HCT116 (cell line): ENCODE measurements at regions not wholly inside any gene's neighbourhood (a gene's known extent, or its start where the extent isn't known, plus 50 kb on each side); places are given as distances from the start of the nearest gene placed in this dataset.

ENCODE experiments used
- ATAC-seq: fragments of 200-7000 bp; cut with Tn5 transposase; 2 replicates; pipeline ENCODE4 v1.9.1; 2020; ENCODE audit warnings: mild to moderate bottlenecking, moderate library complexity
- BruUV-seq: library from RNA; stranded (reverse); fragments of 400-500 nt; replicated peaks from 2 replicates; lab custom pipeline; 2021; lab: Mats Ljungman, UMichigan
- CTCF ChIA-PET: fragments of 300-600 bp; sonication (Branson Sonifier 250); formaldehyde crosslinking; loops from one replicate; lab custom pipeline; 2021; ENCODE audit warnings: antibody characterized with exemption; lab: Charles Lee
- POLR2A ChIA-PET: fragments of 300-600, 350-600 bp; sonication (Branson Sonifier 250); formaldehyde crosslinking; loops from one replicate; lab custom pipeline; 2021; ENCODE audit warnings: antibody characterized with exemption; lab: Charles Lee
- RAD21 ChIA-PET, 2 experiments: fragments of 300-600 bp; sonication (Branson Sonifier 250); formaldehyde crosslinking; loops; one replicate each; lab custom pipeline; 2023; ENCODE audit warnings: low total read pairs in 2 of 2; ENCODE audit not compliant: uncharacterized antibody in 2 of 2, unreplicated experiment in 2 of 2, low non-redundant PET in 1 of 2; lab: Charles Lee
- DNase-seq: peaks from one replicate; pipeline ENCODE4 v3.0.0-alpha.2; 2010; ENCODE audit warnings: low read depth, low spot score
- H2AFZ ChIP-seq: fragments of 200-600 bp; shearing (Covaris generic), sonication (generic); 2 replicates; pipeline ENCODE4 v1.6.1; 2017; ENCODE audit warnings: low read depth, mixed run types, mixed read lengths, antibody characterized with exemption, low read length; ENCODE audit not compliant: poor library complexity, severe bottlenecking
- H3K27ac ChIP-seq: 2 replicates; pipeline ENCODE4 v1.5.1; 2012; ENCODE audit warnings: low read depth, low read length
- H3K27me3 ChIP-seq: fragments of 200-600 bp; sonication (generic); 2 replicates; pipeline ENCODE4 v1.6.1; 2016; ENCODE audit warnings: mixed run types, low read length, mixed read lengths; ENCODE audit not compliant: insufficient read depth
- H3K36me3 ChIP-seq, 2 experiments: fragments of 200-500 bp in 1 of 2; fragments of 200-600 bp in 1 of 2; sonication (Bioruptor generic) in 1 of 2; sonication (generic) in 1 of 2; 2 replicates each; pipeline versions ENCODE4 v1.5.1 to v1.6.1; 2014 to 2016; ENCODE audit warnings: low read length in 2 of 2, inconsistent platforms in 1 of 2, mixed read lengths in 1 of 2, mixed run types in 1 of 2; ENCODE audit not compliant: insufficient read depth in 2 of 2, control insufficient read depth in 1 of 2
- H3K4me1 ChIP-seq, 2 experiments: fragments of 200-600 bp in 1 of 2; sonication (generic) in 1 of 2; 2 replicates each; pipeline versions ENCODE4 v1.5.1 to v1.6.1; 2012 to 2017; ENCODE audit warnings: low read length in 2 of 2, inconsistent platforms in 1 of 2, mild to moderate bottlenecking in 1 of 2, mixed read lengths in 1 of 2, mixed run types in 1 of 2, moderate library complexity in 1 of 2; ENCODE audit not compliant: insufficient read depth in 2 of 2, control insufficient read depth in 1 of 2
- H3K4me2 ChIP-seq: fragments of 200-600 bp; sonication (generic); 2 replicates; pipeline ENCODE4 v1.6.1; 2017; ENCODE audit warnings: mixed run types, low read length, mixed read lengths
- H3K4me3 ChIP-seq, 2 experiments: fragments of 200-600 bp in 1 of 2; sonication (generic) in 1 of 2; replicated peaks in 1 of 2; 2 replicates each; pipeline ENCODE4 v1.5.1; 2011 to 2016; ENCODE audit warnings: low read length in 2 of 2, control low read depth in 1 of 2, low read depth in 1 of 2, mild to moderate bottlenecking in 1 of 2, mixed read lengths in 1 of 2, mixed run types in 1 of 2
- H3K79me2 ChIP-seq: fragments of 200-600 bp; sonication (generic); 2 replicates; pipeline ENCODE4 v1.6.1; 2017; ENCODE audit warnings: mild to moderate bottlenecking, mixed run types, low read length, moderate library complexity, mixed read lengths; ENCODE audit not compliant: insufficient read depth
- H3K9ac ChIP-seq: fragments of 200-600 bp; sonication (generic); 2 replicates; pipeline ENCODE4 v1.6.1; 2016; ENCODE audit warnings: low read length, mixed read lengths
- H3K9me2 ChIP-seq: fragments of 200-600 bp; sonication (generic), shearing (Covaris generic); 2 replicates; pipeline ENCODE4 v1.6.1; 2017; ENCODE audit warnings: mixed run types, mild to moderate bottlenecking, moderate library complexity; ENCODE audit not compliant: insufficient read depth
- H3K9me3 ChIP-seq, 2 experiments: fragments of 200-500 bp in 1 of 2; fragments of 200-600 bp in 1 of 2; sonication (Bioruptor generic) in 1 of 2; sonication (generic) in 1 of 2; 2 replicates each; pipeline ENCODE4 v1.6.1; 2014 to 2017; ENCODE audit warnings: low read length in 2 of 2, mixed read lengths in 2 of 2, inconsistent platforms in 1 of 2, low read depth in 1 of 2, mild to moderate bottlenecking in 1 of 2, mixed run types in 1 of 2, moderate library complexity in 1 of 2; ENCODE audit not compliant: control insufficient read depth in 1 of 2, insufficient read depth in 1 of 2
- H4K20me1 ChIP-seq: fragments of 200-600 bp; sonication (generic), shearing (Covaris generic); 2 replicates; pipeline ENCODE4 v1.6.1; 2017; ENCODE audit warnings: mixed run types, mild to moderate bottlenecking, moderate library complexity; ENCODE audit not compliant: insufficient read depth
- CEBPB ChIP-seq: IDR thresholded peaks from 2 replicates; pipeline ENCODE4 v1.6.1; 2012; ENCODE audit warnings: low read depth
- EGR1 ChIP-seq: IDR thresholded peaks from 2 replicates; pipeline ENCODE4 v1.6.1; 2012; ENCODE audit warnings: low read depth
- ELF1 ChIP-seq: IDR thresholded peaks from 2 replicates; pipeline ENCODE4 v1.6.1; 2012; ENCODE audit warnings: low read depth, borderline replicate concordance
- EZH2phosphoT487 ChIP-seq: fragments of 200-600 bp; IDR thresholded peaks from 2 replicates; pipeline ENCODE4 v1.6.1; 2018; ENCODE audit warnings: antibody characterized with exemption, borderline replicate concordance
- MAX ChIP-seq: IDR thresholded peaks from 2 replicates; pipeline ENCODE4 v1.6.1; 2012
- SIN3A ChIP-seq: IDR thresholded peaks from 2 replicates; pipeline ENCODE4 v1.6.1; 2012; ENCODE audit warnings: low read depth
- SP1 ChIP-seq: IDR thresholded peaks from 2 replicates; pipeline ENCODE4 v1.6.1; 2012; ENCODE audit warnings: low read depth
- TCF7L2 ChIP-seq: IDR thresholded peaks from 2 replicates; pipeline ENCODE4 v1.7.0; 2011; ENCODE audit warnings: borderline replicate concordance, inconsistent platforms; ENCODE audit not compliant: insufficient read depth, insufficient read length; ENCODE audit errors: extremely low read depth
- YY1 ChIP-seq: IDR thresholded peaks from 2 replicates; pipeline ENCODE4 v1.6.1; 2011; ENCODE audit warnings: low read length, low read depth, moderate library complexity, mild to moderate bottlenecking; ENCODE audit not compliant: insufficient replicate concordance; ENCODE audit errors: extremely low read depth
- ZFX ChIP-seq: fragments of 450-650 bp; IDR thresholded peaks from 2 replicates; pipeline ENCODE4 v1.6.1; 2017
- ZNF274 ChIP-seq: fragments of 200-500 bp; sonication (Bioruptor generic); IDR thresholded peaks from 2 replicates; pipeline ENCODE4 v1.6.1; 2014; ENCODE audit warnings: mild to moderate bottlenecking, low read depth, low read length, inconsistent platforms
- intact Hi-C: fragments of 100-400 bp; cut with micrococcal nuclease; formaldehyde crosslinking; loops from 2 replicates; pipeline ENCODE4 v1.10.0; 2022
- TF ChIP-seq, protein P1 (sequence below), 3 experiments: fragments of 200-600 bp in 1 of 3; sonication (generic) in 1 of 3; IDR thresholded peaks in 2 of 3; conservative IDR thresholded peaks in 1 of 3; 2 replicates each; pipeline ENCODE4 v1.5.1; 2012 to 2017; ENCODE audit warnings: low read depth in 2 of 3, low read length in 2 of 3, antibody characterized with exemption in 1 of 3, borderline replicate concordance in 1 of 3, control low read depth in 1 of 3, mild to moderate bottlenecking in 1 of 3, mixed read lengths in 1 of 3, mixed run types in 1 of 3, moderate library complexity in 1 of 3; ENCODE audit not compliant: insufficient read depth in 1 of 3
- TF ChIP-seq, protein P2 (sequence below): IDR thresholded peaks from 2 replicates; pipeline ENCODE4 v1.6.1; 2012
- TF ChIP-seq, protein P3 (sequence below): IDR thresholded peaks from 2 replicates; pipeline ENCODE4 v1.6.1; 2011; ENCODE audit warnings: mild to moderate bottlenecking, low read length, moderate library complexity; ENCODE audit not compliant: insufficient replicate concordance; ENCODE audit errors: extremely low read depth

GRCh38 chr3:24899373-24899772, 404.7 kb upstream of the THRB start:
- CTCF ChIA-PET, result no interaction called here
- no peak for ATAC-seq
- RAD21 ChIA-PET, result no interaction called here

More at GRCh38 chr3:24899373-24899772, 404.7 kb upstream of the THRB start:
- H3K27me3 ChIP-seq, result 0 out of 2 replicates have a peak, but pooled peaks cover 5% of the 10 kb centered on the region
- no peak overlapping the region for H3K4me3 ChIP-seq
- H4K20me1 ChIP-seq, result no peaks in the 10 kb centered on the region
- POLR2A ChIA-PET, result no interaction called here
- no peaks in the 10 kb centered on the region for H3K79me2 ChIP-seq
- H3K9me2 ChIP-seq, result no peaks in the 10 kb centered on the region
- H3K4me1 ChIP-seq, result no peaks in the 10 kb centered on the region
- H3K9me3 ChIP-seq, result no peaks in the 10 kb centered on the region
- no TSS peak for BruUV-seq
- DNase-seq, result no peak
- TF ChIP-seq TCF7L2, result no peak
- TF ChIP-seq, protein P1, sequence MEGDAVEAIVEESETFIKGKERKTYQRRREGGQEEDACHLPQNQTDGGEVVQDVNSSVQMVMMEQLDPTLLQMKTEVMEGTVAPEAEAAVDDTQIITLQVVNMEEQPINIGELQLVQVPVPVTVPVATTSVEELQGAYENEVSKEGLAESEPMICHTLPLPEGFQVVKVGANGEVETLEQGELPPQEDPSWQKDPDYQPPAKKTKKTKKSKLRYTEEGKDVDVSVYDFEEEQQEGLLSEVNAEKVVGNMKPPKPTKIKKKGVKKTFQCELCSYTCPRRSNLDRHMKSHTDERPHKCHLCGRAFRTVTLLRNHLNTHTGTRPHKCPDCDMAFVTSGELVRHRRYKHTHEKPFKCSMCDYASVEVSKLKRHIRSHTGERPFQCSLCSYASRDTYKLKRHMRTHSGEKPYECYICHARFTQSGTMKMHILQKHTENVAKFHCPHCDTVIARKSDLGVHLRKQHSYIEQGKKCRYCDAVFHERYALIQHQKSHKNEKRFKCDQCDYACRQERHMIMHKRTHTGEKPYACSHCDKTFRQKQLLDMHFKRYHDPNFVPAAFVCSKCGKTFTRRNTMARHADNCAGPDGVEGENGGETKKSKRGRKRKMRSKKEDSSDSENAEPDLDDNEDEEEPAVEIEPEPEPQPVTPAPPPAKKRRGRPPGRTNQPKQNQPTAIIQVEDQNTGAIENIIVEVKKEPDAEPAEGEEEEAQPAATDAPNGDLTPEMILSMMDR (IDR thresholded peaks at IDR 0.05 in 2 of 3, conservative IDR thresholded peaks at IDR 0.05 in 1 of 3; ENCODE audit: borderline replicate concordance in 1 of 3, insufficient read depth in 1 of 3, low read depth in 2 of 3, low read length in 2 of 3), result no peak
- TF ChIP-seq EZH2phosphoT487, result no peak
- TF ChIP-seq EGR1, result no peak
- TF ChIP-seq MAX, result no peak
- TF ChIP-seq, protein P2, sequence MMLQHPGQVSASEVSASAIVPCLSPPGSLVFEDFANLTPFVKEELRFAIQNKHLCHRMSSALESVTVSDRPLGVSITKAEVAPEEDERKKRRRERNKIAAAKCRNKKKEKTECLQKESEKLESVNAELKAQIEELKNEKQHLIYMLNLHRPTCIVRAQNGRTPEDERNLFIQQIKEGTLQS, result no peak
- no peak for TF ChIP-seq SIN3A
- no peak for TF ChIP-seq ELF1
- no peak for TF ChIP-seq CEBPB
- no peak for TF ChIP-seq SP1
- TF ChIP-seq, protein P3, sequence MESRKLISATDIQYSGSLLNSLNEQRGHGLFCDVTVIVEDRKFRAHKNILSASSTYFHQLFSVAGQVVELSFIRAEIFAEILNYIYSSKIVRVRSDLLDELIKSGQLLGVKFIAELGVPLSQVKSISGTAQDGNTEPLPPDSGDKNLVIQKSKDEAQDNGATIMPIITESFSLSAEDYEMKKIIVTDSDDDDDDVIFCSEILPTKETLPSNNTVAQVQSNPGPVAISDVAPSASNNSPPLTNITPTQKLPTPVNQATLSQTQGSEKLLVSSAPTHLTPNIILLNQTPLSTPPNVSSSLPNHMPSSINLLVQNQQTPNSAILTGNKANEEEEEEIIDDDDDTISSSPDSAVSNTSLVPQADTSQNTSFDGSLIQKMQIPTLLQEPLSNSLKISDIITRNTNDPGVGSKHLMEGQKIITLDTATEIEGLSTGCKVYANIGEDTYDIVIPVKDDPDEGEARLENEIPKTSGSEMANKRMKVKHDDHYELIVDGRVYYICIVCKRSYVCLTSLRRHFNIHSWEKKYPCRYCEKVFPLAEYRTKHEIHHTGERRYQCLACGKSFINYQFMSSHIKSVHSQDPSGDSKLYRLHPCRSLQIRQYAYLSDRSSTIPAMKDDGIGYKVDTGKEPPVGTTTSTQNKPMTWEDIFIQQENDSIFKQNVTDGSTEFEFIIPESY, result no peak
- no peak for TF ChIP-seq YY1
- TF ChIP-seq ZFX, result no peak
- TF ChIP-seq ZNF274, result no peak
- intact Hi-C loops, result no loop called here
- no peak overlapping the region for H3K4me2 ChIP-seq
- H3K9ac ChIP-seq, result no peak overlapping the region
- H3K27ac ChIP-seq, result no peak overlapping the region
- no peaks in the 10 kb centered on the region for H3K36me3 ChIP-seq
- no peak overlapping the region for H2AFZ ChIP-seq
